Neuronal stem cell (in vitro differentiated cells): ENCODE measurements at regions not wholly inside any gene's neighbourhood (a gene's known extent, or its start where the extent isn't known, plus 50 kb on each side); places are given as distances from the start of the nearest gene placed in this dataset.

Experiments used
- DNase-seq: peaks from one replicate; pipeline ENCODE4 v3.0.0-alpha.2; 2013; ENCODE audit warnings: low spot score
- H2AFZ ChIP-seq: one replicate; pipeline ENCODE4 v1.6.1; 2013; ENCODE audit warnings: mild to moderate bottlenecking, low read length, inconsistent platforms
- H2AK5ac ChIP-seq: 2 replicates; pipeline ENCODE4 v1.6.1; 2013; ENCODE audit warnings: low read depth, mild to moderate bottlenecking, inconsistent platforms, low read length, moderate library complexity, mixed read lengths
- H2BK120ac ChIP-seq: 2 replicates; pipeline ENCODE4 v1.6.1; 2013; ENCODE audit warnings: low read depth, mild to moderate bottlenecking, inconsistent platforms, low read length, moderate library complexity, mixed read lengths
- H2BK12ac ChIP-seq: one replicate; pipeline ENCODE4 v1.6.1; 2013; ENCODE audit warnings: low read length, inconsistent platforms
- H2BK15ac ChIP-seq: 2 replicates; pipeline ENCODE4 v1.6.1; 2013; ENCODE audit warnings: mild to moderate bottlenecking, low read length, inconsistent platforms, mixed read lengths
- H2BK5ac ChIP-seq: one replicate; pipeline ENCODE4 v1.6.1; 2013; ENCODE audit warnings: inconsistent platforms, mild to moderate bottlenecking, low read length, moderate library complexity
- H3K14ac ChIP-seq: one replicate; pipeline ENCODE4 v1.6.1; 2013; ENCODE audit warnings: low read length, inconsistent platforms
- H3K18ac ChIP-seq: 2 replicates; pipeline ENCODE4 v1.6.1; 2013; ENCODE audit warnings: low read length, inconsistent platforms
- H3K23ac ChIP-seq: 2 replicates; pipeline ENCODE4 v1.6.1; 2013; ENCODE audit warnings: low read depth, mild to moderate bottlenecking, mixed read lengths, low read length, inconsistent platforms; ENCODE audit not compliant: poor library complexity
- H3K27ac ChIP-seq: replicated peaks from 3 replicates; pipeline ENCODE4 v1.5.1; 2013; ENCODE audit warnings: low read length, inconsistent platforms
- H3K27me3 ChIP-seq, 3 experiments: 2 replicates each; pipeline ENCODE4 v1.6.1; 2013; ENCODE audit warnings: low read length in 3 of 3, mild to moderate bottlenecking in 2 of 3, inconsistent platforms in 1 of 3, low read depth in 1 of 3, mixed read lengths in 1 of 3, moderate library complexity in 1 of 3; ENCODE audit not compliant: control insufficient read depth in 3 of 3, insufficient read depth in 3 of 3
- H3K36me3 ChIP-seq, 2 donors: replicated peaks in 1 of 2; 2 replicates each; pipeline ENCODE4 v1.6.1; 2013; ENCODE audit warnings: low read length in 2 of 2; ENCODE audit not compliant: control insufficient read depth in 2 of 2, insufficient read depth in 2 of 2
- H3K4ac ChIP-seq: 2 replicates; pipeline ENCODE4 v1.6.1; 2013; ENCODE audit warnings: inconsistent platforms, mild to moderate bottlenecking, low read length, moderate library complexity
- H3K4me1 ChIP-seq, 2 donors: 1 replicate in 1 of 2; 2 replicates in 1 of 2; pipeline ENCODE4 v1.6.1; 2013; ENCODE audit warnings: low read length in 2 of 2, low read depth in 1 of 2; ENCODE audit not compliant: control insufficient read depth in 2 of 2, insufficient read depth in 1 of 2
- H3K4me2 ChIP-seq: one replicate; pipeline ENCODE4 v1.6.1; 2013; ENCODE audit warnings: mild to moderate bottlenecking, low read length, inconsistent platforms; ENCODE audit not compliant: insufficient read depth, poor library complexity, severe bottlenecking
- H3K4me3 ChIP-seq, 2 donors: 2 replicates each; pipeline ENCODE4 v1.5.1; 2013; ENCODE audit warnings: low read length in 2 of 2, mild to moderate bottlenecking in 2 of 2, inconsistent platforms in 1 of 2, moderate library complexity in 1 of 2
- H3K79me1 ChIP-seq: one replicate; pipeline ENCODE4 v1.6.1; 2013; ENCODE audit warnings: low read depth, mild to moderate bottlenecking, inconsistent platforms, low read length, moderate library complexity
- H3K9ac ChIP-seq: one replicate; pipeline ENCODE4 v1.6.1; 2013; ENCODE audit warnings: mild to moderate bottlenecking, low read depth, low read length, inconsistent platforms; ENCODE audit not compliant: poor library complexity
- H3K9me3 ChIP-seq, 2 donors: replicated peaks in 1 of 2; 2 replicates each; pipeline versions ENCODE3 to v1.6.1; 2013; ENCODE audit warnings: low read length in 2 of 2, mild to moderate bottlenecking in 2 of 2, inconsistent platforms in 1 of 2, low read depth in 1 of 2, mixed read lengths in 1 of 2, moderate library complexity in 1 of 2; ENCODE audit not compliant: control insufficient read depth in 2 of 2, insufficient read depth in 1 of 2
- H4K8ac ChIP-seq: one replicate; pipeline ENCODE4 v1.6.1; 2013; ENCODE audit warnings: low read depth, mild to moderate bottlenecking, inconsistent platforms, low read length, moderate library complexity
- H4K91ac ChIP-seq: one replicate; pipeline ENCODE4 v1.6.1; 2013; ENCODE audit warnings: low read length, low read depth, mild to moderate bottlenecking, inconsistent platforms; ENCODE audit not compliant: poor library complexity
- WGBS, 2 donors: extraction: QIAGEN DNeasy Blood & Tissue Kit; methylation state at CpG; one replicate each; pipeline ENCODE4 v1.1.7; 2013; ENCODE audit warnings: missing lambda C conversion rate in 2 of 2, mixed read lengths in 1 of 2; ENCODE audit not compliant: insufficient read length in 2 of 2, insufficient replicate concordance in 1 of 2; ENCODE audit errors: extremely low coverage in 2 of 2; 5-methylcytosine and 5-hydroxymethylcytosine counted together

GRCh38 chr1:42006836-42007235 lies 88.1 kb upstream of the HIVEP3 start:
- H2BK5ac ChIP-seq = no peak overlapping the region
- no peak overlapping the region for H2BK12ac ChIP-seq
- no peak overlapping the region for H3K4me2 ChIP-seq
- no peak overlapping the region for H3K27ac ChIP-seq
- H3K9me3 ChIP-seq = no peaks in the 10 kb centered on the region
- H3K36me3 ChIP-seq = no peaks in the 10 kb centered on the region
- no peak overlapping the region for H3K23ac ChIP-seq
- no peaks in the 10 kb centered on the region for H3K79me1 ChIP-seq
- H4K8ac ChIP-seq = no peak overlapping the region
- no peak overlapping the region for H2BK120ac ChIP-seq
- no CpG with 5 or more reads among the region's 3 CpGs for WGBS, 2 donors
- no peak overlapping the region for H3K9ac ChIP-seq
- no peak overlapping the region for H3K18ac ChIP-seq
- no peak overlapping the region for H3K4me3 ChIP-seq
- DNase-seq = no peak
- H4K91ac ChIP-seq = no peak overlapping the region
- H2AK5ac ChIP-seq = no peak overlapping the region
- no peak overlapping the region for H3K14ac ChIP-seq
- no peaks in the 10 kb centered on the region for H3K4me1 ChIP-seq
- H3K27me3 ChIP-seq = peaks cover 0 to 4% (median 0%) of the 10 kb centered on the region in 3 experiments
- no peak overlapping the region for H2AFZ ChIP-seq
- no peak overlapping the region for H3K4ac ChIP-seq
- no peak overlapping the region for H2BK15ac ChIP-seq

- H2AK5ac ChIP-seq = no peak overlapping the region
- no peaks in the 10 kb centered on the region for H3K4me1 ChIP-seq
- no peak overlapping the region for H3K14ac ChIP-seq
- no CpG with 5 or more reads among the region's 2 CpGs for WGBS, 2 donors
- H3K4me2 ChIP-seq = no peak overlapping the region
- H2BK120ac ChIP-seq = no peak overlapping the region
- no peak overlapping the region for H3K9ac ChIP-seq
- H2BK12ac ChIP-seq = no peak overlapping the region
- H3K4ac ChIP-seq = no peak overlapping the region
- H3K79me1 ChIP-seq = no peaks in the 10 kb centered on the region
- H3K27me3 ChIP-seq = peaks cover 0 to 4% (median 0%) of the 10 kb centered on the region in 3 experiments
- H2BK15ac ChIP-seq = no peak overlapping the region
- H4K8ac ChIP-seq = no peak overlapping the region
- no peak overlapping the region for H3K27ac ChIP-seq
- H2BK5ac ChIP-seq = no peak overlapping the region
- no peak overlapping the region for H3K4me3 ChIP-seq
- DNase-seq = no peak
- H3K9me3 ChIP-seq = no peaks in the 10 kb centered on the region
- H2AFZ ChIP-seq = no peak overlapping the region
- H4K91ac ChIP-seq = no peak overlapping the region
- no peak overlapping the region for H3K23ac ChIP-seq
- no peaks in the 10 kb centered on the region for H3K36me3 ChIP-seq
- no peak overlapping the region for H3K18ac ChIP-seq
Measured at GRCh38 chr1:42006093-42006492, 87.4 kb upstream of the HIVEP3 start.

GRCh38 chr1:42005530-42005929 lies 86.8 kb upstream of the HIVEP3 start:
- Histone ChIP-seq H4K91ac (no peak overlapping the region), H3K18ac (no peak overlapping the region), H2AK5ac (no peak overlapping the region), H3K4me2 (no peak overlapping the region), H2BK120ac (no peak overlapping the region), H3K4ac (no peak overlapping the region), H3K27ac (no peak overlapping the region), H3K9ac (no peak overlapping the region), H2BK15ac (no peak overlapping the region), H2BK5ac (no peak overlapping the region), H3K9me3 (no peaks in the 10 kb centered on the region), H3K79me1 (no peaks in the 10 kb centered on the region), H3K4me1 (no peaks in the 10 kb centered on the region), H4K8ac (no peak overlapping the region), H3K14ac (no peak overlapping the region), H3K27me3 (peaks cover 0 to 4% (median 0%) of the 10 kb centered on the region in 3 experiments), H3K23ac (no peak overlapping the region), H2BK12ac (no peak overlapping the region), H3K4me3 (no peak overlapping the region), H3K36me3 (no peaks in the 10 kb centered on the region), H2AFZ (no peak overlapping the region)
- WGBS, 2 donors = no CpG with 5 or more reads among the region's 2 CpGs
- DNase-seq = no peak

- no peak overlapping the region for H3K4me3 ChIP-seq
- H3K14ac ChIP-seq = no peak overlapping the region
- no peak overlapping the region for H4K91ac ChIP-seq
- H3K4me2 ChIP-seq = no peak overlapping the region
- H2BK120ac ChIP-seq = no peak overlapping the region
- H2AFZ ChIP-seq = no peak overlapping the region
- H3K36me3 ChIP-seq = no peaks in the 10 kb centered on the region
- H2BK5ac ChIP-seq = no peak overlapping the region
- no peaks in the 10 kb centered on the region for H3K4me1 ChIP-seq
- H2BK12ac ChIP-seq = no peak overlapping the region
- no CpG with 5 or more reads among the region's 5 CpGs for WGBS, 2 donors
- H3K9ac ChIP-seq = no peak overlapping the region
- H3K79me1 ChIP-seq = no peaks in the 10 kb centered on the region
- no peak overlapping the region for H3K23ac ChIP-seq
- no peak overlapping the region for H3K4ac ChIP-seq
- no peak overlapping the region for H4K8ac ChIP-seq
- H3K27me3 ChIP-seq = peaks cover 0 to 4% (median 0%) of the 10 kb centered on the region in 3 experiments
- H3K27ac ChIP-seq = no peak overlapping the region
- H3K9me3 ChIP-seq = no peaks in the 10 kb centered on the region
- DNase-seq = no peak
- no peak overlapping the region for H3K18ac ChIP-seq
- H2AK5ac ChIP-seq = no peak overlapping the region
- H2BK15ac ChIP-seq = no peak overlapping the region
Measured at GRCh38 chr1:42004860-42005259, 86.1 kb upstream of the HIVEP3 start.
